Fibroblast of lung (primary cell): ENCODE measurements at regions not wholly inside any gene's neighbourhood (a gene's known extent, or its start where the extent isn't known, plus 50 kb on each side); places are given as distances from the start of the nearest gene placed in this dataset.

ENCODE experiments used
- DNase-seq, 2 donors: peaks; one replicate each; pipeline versions ENCODE4 v3.0.0 to v3.0.0-alpha.2; 2010; ENCODE audit warnings: low read depth in 2 of 2
- H2AFZ ChIP-seq: 2 replicates; pipeline ENCODE4 v1.5.1; 2012; ENCODE audit warnings: low read length, control low read depth, inconsistent platforms
- H3K27ac ChIP-seq: 2 replicates; pipeline ENCODE4 v1.5.1; 2011; ENCODE audit warnings: low read length, control low read depth; ENCODE audit not compliant: insufficient read depth
- H3K27me3 ChIP-seq: 2 replicates; pipeline ENCODE4 v1.5.1; 2011; ENCODE audit warnings: mild to moderate bottlenecking, low read length; ENCODE audit not compliant: control insufficient read depth, insufficient read depth
- H3K36me3 ChIP-seq: 2 replicates; pipeline ENCODE4 v1.5.1; 2011; ENCODE audit warnings: low read length; ENCODE audit not compliant: control insufficient read depth, insufficient read depth
- H3K4me1 ChIP-seq: 2 replicates; pipeline ENCODE4 v1.5.1; 2011; ENCODE audit warnings: low read length; ENCODE audit not compliant: control insufficient read depth, insufficient read depth; ENCODE audit errors: extremely low read depth
- H3K4me2 ChIP-seq: 2 replicates; pipeline ENCODE4 v1.5.1; 2011; ENCODE audit warnings: low read length, control low read depth; ENCODE audit not compliant: insufficient read depth; ENCODE audit errors: extremely low read depth
- H3K4me3 ChIP-seq, 4 experiments: fragments of 200-600 bp in 1 of 4; sonication (generic) in 1 of 4; replicated peaks in 1 of 4; 2 replicates each; pipeline ENCODE4 v1.5.1; 2011 to 2016; ENCODE audit warnings: low read length in 4 of 4, low read depth in 3 of 4, mild to moderate bottlenecking in 3 of 4, control low read depth in 2 of 4, inconsistent platforms in 1 of 4, mixed read lengths in 1 of 4; ENCODE audit not compliant: insufficient read depth in 1 of 4; ENCODE audit errors: control extremely low read depth in 1 of 4
- H3K79me2 ChIP-seq: 2 replicates; pipeline ENCODE4 v1.5.1; 2012; ENCODE audit warnings: mild to moderate bottlenecking, low read length, inconsistent platforms; ENCODE audit not compliant: control insufficient read depth, insufficient read depth
- H3K9ac ChIP-seq: 2 replicates; pipeline ENCODE4 v1.5.1; 2011; ENCODE audit warnings: mild to moderate bottlenecking, low read length, control low read depth; ENCODE audit not compliant: insufficient read depth
- H3K9me3 ChIP-seq: 2 replicates; pipeline ENCODE4 v1.5.1; 2012; ENCODE audit warnings: low read depth, low read length; ENCODE audit not compliant: control insufficient read depth, insufficient read depth
- H4K20me1 ChIP-seq: 2 replicates; pipeline ENCODE4 v1.5.1; 2011; ENCODE audit warnings: low read length; ENCODE audit not compliant: control insufficient read depth, insufficient read depth; ENCODE audit errors: extremely low read depth
- CTCF ChIP-seq, 2 donors: IDR thresholded peaks in 1 of 2; conservative IDR thresholded peaks in 1 of 2; 1 replicate in 1 of 2; 2 replicates in 1 of 2; pipeline ENCODE4 v1.5.1; 2011 to 2012; ENCODE audit warnings: low read length in 2 of 2, control low read depth in 1 of 2, inconsistent platforms in 1 of 2, low read depth in 1 of 2, mild to moderate bottlenecking in 1 of 2
- EZH2 ChIP-seq: IDR thresholded peaks from 2 replicates; pipeline ENCODE4 v1.5.1; 2012; ENCODE audit warnings: low read length, control low read depth, mild to moderate bottlenecking; ENCODE audit errors: missing control alignments

DNA sequence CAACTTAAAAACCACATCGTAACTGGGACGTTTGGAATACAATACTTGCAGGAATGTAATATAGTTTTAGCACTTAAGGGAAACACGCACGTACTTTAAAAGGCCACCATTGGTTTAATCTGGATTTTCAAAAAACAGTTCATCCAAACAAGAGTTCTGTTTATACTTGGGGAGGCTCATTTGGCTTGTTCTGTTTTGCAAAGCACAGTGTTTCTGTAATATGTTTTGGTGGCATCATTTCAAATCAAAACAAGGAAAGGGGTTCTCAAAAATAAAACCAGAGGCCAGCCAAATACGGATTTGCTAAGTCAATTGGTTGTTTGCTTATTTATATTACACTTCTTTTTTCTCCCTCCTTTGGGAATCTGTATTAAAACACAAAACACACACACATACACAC is 656.1 kb upstream of the SOX9 start:
- Histone ChIP-seq H3K79me2 (no peaks in the 10 kb centered on the region), H4K20me1 (no peaks in the 10 kb centered on the region), H3K27me3 (no peaks in the 10 kb centered on the region), H3K4me2 (no peak overlapping the region), H3K36me3 (no peaks in the 10 kb centered on the region), H2AFZ (no peak overlapping the region), H3K27ac (no peak overlapping the region), H3K9ac (no peak overlapping the region), H3K9me3 (no peaks in the 10 kb centered on the region), H3K4me3 (no peak overlapping the region), H3K4me1 (no peaks in the 10 kb centered on the region)
- no peak for TF ChIP-seq CTCF (conservative IDR thresholded peaks at IDR 0.05 in 1 of 2, IDR thresholded peaks at IDR 0.05 in 1 of 2; ENCODE audit: low read depth in 1 of 2, low read length in 2 of 2)
- no peak for TF ChIP-seq EZH2
- DNase-seq, result no peak

- no peak overlapping the region for H3K9ac ChIP-seq
- H3K27ac ChIP-seq, result no peak overlapping the region
- no peaks in the 10 kb centered on the region for H3K27me3 ChIP-seq
- no peak overlapping the region for H3K4me2 ChIP-seq
- H3K4me3 ChIP-seq, result no peak overlapping the region
- no peak for DNase-seq
- no peaks in the 10 kb centered on the region for H3K4me1 ChIP-seq
- H4K20me1 ChIP-seq, result no peaks in the 10 kb centered on the region
- no peaks in the 10 kb centered on the region for H3K79me2 ChIP-seq
- H3K36me3 ChIP-seq, result no peaks in the 10 kb centered on the region
- TF ChIP-seq EZH2 (no peak), CTCF (conservative IDR thresholded peaks at IDR 0.05 in 1 of 2, IDR thresholded peaks at IDR 0.05 in 1 of 2; ENCODE audit: low read depth in 1 of 2, low read length in 2 of 2) (no peak)
- H3K9me3 ChIP-seq, result no peaks in the 10 kb centered on the region
- no peak overlapping the region for H2AFZ ChIP-seq
These were observed 653.1 kb upstream of the SOX9 start for GRCh38 chr17:71467719-71468118.

GRCh38 chr17:71470062-71470461 is 650.8 kb upstream of the SOX9 start:
- H3K9ac ChIP-seq, result no peak overlapping the region
- H3K79me2 ChIP-seq, result no peaks in the 10 kb centered on the region
- H3K9me3 ChIP-seq, result no peaks in the 10 kb centered on the region
- H3K4me2 ChIP-seq, result no peak overlapping the region
- H3K27me3 ChIP-seq, result no peaks in the 10 kb centered on the region
- no peak overlapping the region for H3K27ac ChIP-seq
- TF ChIP-seq CTCF (conservative IDR thresholded peaks at IDR 0.05 in 1 of 2, IDR thresholded peaks at IDR 0.05 in 1 of 2; ENCODE audit: low read depth in 1 of 2, low read length in 2 of 2), result no peak
- no peak for TF ChIP-seq EZH2
- no peak overlapping the region for H2AFZ ChIP-seq
- H4K20me1 ChIP-seq, result no peaks in the 10 kb centered on the region
- no peaks in the 10 kb centered on the region for H3K4me1 ChIP-seq
- DNase-seq, result no peak
- no peak overlapping the region for H3K4me3 ChIP-seq
- H3K36me3 ChIP-seq, result no peaks in the 10 kb centered on the region
